ENCODE measurements at regions not wholly inside any gene's neighbourhood (a gene's known extent, or its start where the extent isn't known, plus 50 kb on each side); places are given as distances from the start of the nearest gene placed in this dataset.
"Not testable (repeated sequence)": the region's sequence is repeated elsewhere in the genome, so short reads cannot be mapped to it uniquely, and the experiment has no call there.

DNA sequence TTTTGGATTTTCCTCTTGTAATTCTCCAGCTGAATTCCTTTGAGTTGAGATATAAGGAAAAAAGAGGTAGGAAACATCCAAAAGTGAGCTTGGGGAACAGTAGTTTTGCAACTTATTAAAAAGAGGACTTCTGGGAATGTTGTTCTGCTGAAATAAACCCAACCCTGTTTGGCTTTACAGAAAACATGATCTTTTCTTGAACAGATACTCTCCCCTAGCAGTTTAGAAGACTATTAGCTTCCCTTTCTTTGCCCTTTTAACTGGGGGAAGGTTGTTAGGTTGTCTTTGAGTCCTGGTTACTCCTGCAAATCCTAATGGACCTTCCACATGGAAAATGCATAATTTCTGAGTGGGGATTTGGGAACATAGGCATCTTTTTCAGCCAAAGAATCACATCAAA, 168.7 kb upstream of the RPS23 start:
- Mint-ChIP-seq H3K27me3 (peaks cover 0 to 5% (median 3%) of the 10 kb centered on the region in 5 donors), H3K27ac (no peak overlapping the region), H3K9me3 (peaks cover 0 to 3% (median 0%) of the 10 kb centered on the region in 11 donors), H3K4me3 (no peak overlapping the region), H3K36me3 (no peaks in the 10 kb centered on the region), H3K4me1 (no peaks in the 10 kb centered on the region)
- intact Hi-C loops (cut with micrococcal nuclease) = no loop called here
- Histone ChIP-seq H3K36me3 (ENCODE audit: control insufficient read depth in 2 of 3, insufficient read depth in 3 of 3, low read length in 3 of 3) (no peaks in the 10 kb centered on the region), H3K4me1 (ENCODE audit: control insufficient read depth in 2 of 2, insufficient read depth in 2 of 2, low read length in 2 of 2) (no peaks in the 10 kb centered on the region), H3K9me3 (ENCODE audit: control insufficient read depth in 2 of 3, low read length in 3 of 3) (no peaks in the 10 kb centered on the region), H3K27me3 (ENCODE audit: control insufficient read depth in 2 of 2, insufficient read depth in 2 of 2, low read length in 2 of 2) (no peaks in the 10 kb centered on the region), H3K4me3 (ENCODE audit: low read length) (no peak overlapping the region), H3K27ac (ENCODE audit: low read depth, low read length) (no peak overlapping the region)
- DNase-seq (no peak), ATAC-seq (no peak)
- POLR2A ChIA-PET = no interaction called here
- CTCF ChIA-PET = no interaction called here

DNA sequence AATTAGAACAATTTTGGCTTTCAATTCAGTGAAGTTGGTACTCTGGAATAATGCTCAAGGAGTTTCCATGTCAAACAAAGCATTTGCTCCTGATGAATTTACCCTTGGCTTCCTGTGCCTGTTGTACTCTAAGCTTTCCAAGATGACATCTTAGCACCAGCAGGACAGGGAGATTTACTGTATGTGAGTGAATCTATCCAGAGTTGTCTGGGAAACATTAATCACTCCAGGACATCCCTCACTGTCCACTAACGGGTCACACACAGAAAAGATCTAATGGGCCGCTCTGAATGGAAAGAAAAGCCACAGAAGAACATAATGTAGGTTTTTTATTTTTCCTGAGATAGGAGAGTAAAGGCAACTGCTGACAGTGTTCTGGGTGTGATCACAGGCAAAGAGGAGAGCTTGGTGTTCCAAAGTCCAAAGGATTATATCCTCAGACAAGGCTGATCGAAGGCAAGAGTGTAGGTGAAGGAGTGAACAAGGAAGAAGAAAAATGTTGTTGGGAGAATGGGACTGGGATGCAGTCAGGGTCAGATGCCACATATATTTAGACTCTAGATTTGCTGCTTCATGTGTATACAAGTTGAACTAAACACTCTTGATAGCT, 167.7 kb upstream of the RPS23 start:
- ChIA-PET POLR2A (no interaction called here), CTCF (no interaction called here)
- Mint-ChIP-seq H3K4me3 (no peak overlapping the region), H3K27me3 (peaks cover 0 to 9% (median 4%) of the 10 kb centered on the region in 5 donors), H3K36me3 (peaks cover 0 to under 1% (median 0%) of the 10 kb centered on the region in 5 donors), H3K27ac (no peak overlapping the region), H3K9me3 (peaks cover 0 to 7% (median 0%) of the 10 kb centered on the region in 11 donors), H3K4me1 (no peaks in the 10 kb centered on the region)
- Histone ChIP-seq H3K36me3 (ENCODE audit: control insufficient read depth in 2 of 3, insufficient read depth in 3 of 3, low read length in 3 of 3) (no peaks in the 10 kb centered on the region), H3K4me3 (ENCODE audit: low read length) (no peak overlapping the region), H3K4me1 (ENCODE audit: control insufficient read depth in 2 of 2, insufficient read depth in 2 of 2, low read length in 2 of 2) (no peaks in the 10 kb centered on the region), H3K27me3 (ENCODE audit: control insufficient read depth in 2 of 2, insufficient read depth in 2 of 2, low read length in 2 of 2) (no peaks in the 10 kb centered on the region), H3K9me3 (ENCODE audit: control insufficient read depth in 2 of 3, low read length in 3 of 3) (no peaks in the 10 kb centered on the region), H3K27ac (ENCODE audit: low read depth, low read length) (no peak overlapping the region)
- ATAC-seq (no peak), DNase-seq (no peak)
- intact Hi-C loops (cut with micrococcal nuclease) = no loop called here

DNA sequence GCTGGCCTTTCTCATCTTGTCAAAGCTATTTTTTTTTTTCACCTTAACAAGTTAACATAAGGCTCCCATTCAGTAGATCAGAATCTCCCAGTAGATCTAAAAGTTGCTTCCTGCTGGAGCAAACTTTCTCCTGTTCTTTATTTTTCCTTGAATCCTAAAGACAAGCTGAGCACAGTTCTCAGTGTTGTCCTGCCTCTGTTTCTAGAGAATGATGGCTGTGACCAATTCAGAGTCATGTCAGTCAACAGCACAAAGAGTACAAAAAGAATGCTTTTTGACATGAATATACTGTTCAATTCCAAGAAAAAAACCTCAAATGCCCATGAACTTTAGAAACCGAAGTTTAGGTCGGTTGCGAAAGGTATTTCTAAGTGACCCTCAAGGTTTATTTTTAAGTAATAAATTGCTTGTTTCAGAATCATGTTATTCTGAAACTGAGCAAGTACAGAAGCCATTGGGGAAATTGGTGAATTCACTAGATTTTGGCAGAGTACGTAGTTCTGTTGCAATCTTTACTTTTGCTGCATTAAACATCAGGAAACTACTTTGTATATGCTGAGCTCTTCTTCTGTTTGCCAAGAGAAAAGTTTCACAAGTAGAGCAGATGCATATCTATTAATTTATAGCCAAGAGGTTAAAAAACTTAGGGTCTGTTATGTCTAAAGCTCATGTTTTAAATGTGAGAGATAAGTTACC, 161.7 kb upstream of the RPS23 start:
- intact Hi-C loops (cut with micrococcal nuclease) = no loop called here
- H3K4me3 ChIP-seq (ENCODE audit: low read length) = no peak overlapping the region

DNA sequence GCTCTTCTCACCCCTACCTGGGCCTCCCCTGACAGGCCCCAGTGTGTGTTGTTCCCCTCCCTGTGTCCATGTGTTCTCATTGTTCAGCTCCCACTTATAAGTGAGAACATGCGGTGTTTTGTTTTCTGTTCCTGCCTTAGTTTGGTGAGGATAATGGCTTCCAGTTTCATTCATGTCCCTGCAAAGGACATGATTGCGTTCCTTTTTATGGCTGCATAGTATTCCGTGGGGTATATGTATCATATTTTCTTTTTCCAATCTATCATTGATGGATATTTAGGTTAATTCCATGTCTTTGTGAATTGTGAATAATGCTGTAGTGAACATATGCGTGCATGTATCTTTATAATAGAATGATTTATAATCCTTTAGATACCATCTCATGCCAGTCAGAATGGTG, 159.4 kb upstream of the RPS23 start:
- H3K4me3 ChIP-seq (ENCODE audit: low read length); H3K36me3 ChIP-seq (ENCODE audit: control insufficient read depth in 2 of 3, insufficient read depth in 3 of 3, low read length in 3 of 3); H3K4me1 Mint-ChIP-seq; POLR2A ChIA-PET; intact Hi-C loops (cut with micrococcal nuclease); H3K27me3 ChIP-seq (ENCODE audit: control insufficient read depth in 2 of 2, insufficient read depth in 2 of 2, low read length in 2 of 2); H3K4me1 ChIP-seq (ENCODE audit: control insufficient read depth in 2 of 2, insufficient read depth in 2 of 2, low read length in 2 of 2); H3K9me3 ChIP-seq (ENCODE audit: control insufficient read depth in 2 of 3, low read length in 3 of 3); ATAC-seq; H3K36me3 Mint-ChIP-seq; H3K27ac ChIP-seq (ENCODE audit: low read depth, low read length); DNase-seq; CTCF ChIA-PET; H3K27ac Mint-ChIP-seq; H3K4me3 Mint-ChIP-seq: not testable (repeated sequence)
- Mint-ChIP-seq H3K9me3 (peaks cover 0 to 19% (median 3%) of the 10 kb centered on the region in 11 donors), H3K27me3 (peaks cover 0 to 22% (median 9%) of the 10 kb centered on the region in 5 donors)

More for the DNA sequence above, 161.7 kb upstream of the RPS23 start:
- peaks cover 0 to 2% (median 0%) of the 10 kb centered on the region in 7 donors for H3K4me1 Mint-ChIP-seq
- peaks cover 0 to 5% (median 4%) of the 10 kb centered on the region in 5 donors for H3K36me3 Mint-ChIP-seq
- ChIA-PET CTCF (no interaction called here), POLR2A (no interaction called here)
- DNase-seq (no peak), ATAC-seq (no peak)
- H3K4me3 Mint-ChIP-seq = no peak overlapping the region
- peaks cover 0 to 19% (median 0%) of the 10 kb centered on the region in 11 donors for H3K9me3 Mint-ChIP-seq
- Histone ChIP-seq H3K27ac (ENCODE audit: low read depth, low read length) (no peak overlapping the region), H3K27me3 (ENCODE audit: control insufficient read depth in 2 of 2, insufficient read depth in 2 of 2, low read length in 2 of 2) (no peaks in the 10 kb centered on the region), H3K4me1 (ENCODE audit: control insufficient read depth in 2 of 2, insufficient read depth in 2 of 2, low read length in 2 of 2) (no peaks in the 10 kb centered on the region), H3K36me3 (ENCODE audit: control insufficient read depth in 2 of 3, insufficient read depth in 3 of 3, low read length in 3 of 3) (no peaks in the 10 kb centered on the region), H3K9me3 (ENCODE audit: control insufficient read depth in 2 of 3, low read length in 3 of 3) (no peaks in the 10 kb centered on the region)
- peaks cover 0 to 27% (median 9%) of the 10 kb centered on the region in 5 donors for H3K27me3 Mint-ChIP-seq
- no peak overlapping the region for H3K27ac Mint-ChIP-seq

DNA sequence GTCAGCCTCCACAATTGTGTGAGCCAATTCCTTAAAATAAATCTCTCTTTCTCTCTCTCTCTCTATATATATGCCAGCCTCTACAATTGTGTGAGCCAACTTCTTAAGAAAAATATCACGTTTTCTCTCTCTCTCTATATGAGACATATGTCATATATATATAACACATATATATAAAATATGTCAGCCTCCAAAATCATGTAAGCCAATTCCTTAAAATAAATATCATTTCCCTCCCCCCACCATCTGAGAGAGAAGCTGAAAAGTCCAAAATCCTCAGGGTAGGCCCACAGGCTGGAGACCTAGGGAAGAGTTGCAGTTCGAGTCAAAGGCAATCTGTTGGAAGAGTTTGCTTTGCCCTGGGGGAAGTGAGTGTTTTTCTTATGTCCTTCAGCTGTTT, 158.1 kb upstream of the RPS23 start:
- intact Hi-C loops (cut with micrococcal nuclease) = no loop called here
- H3K27ac Mint-ChIP-seq = no peak overlapping the region
- no peak overlapping the region for H3K27ac ChIP-seq (ENCODE audit: low read depth, low read length)
- H3K36me3 Mint-ChIP-seq = peaks cover 0 to 5% (median 4%) of the 10 kb centered on the region in 5 donors
- ChIA-PET CTCF (no interaction called here), POLR2A (no interaction called here)
- peaks cover 0 to 2% (median 0%) of the 10 kb centered on the region in 7 donors for H3K4me1 Mint-ChIP-seq
- no peaks in the 10 kb centered on the region for H3K27me3 ChIP-seq (ENCODE audit: control insufficient read depth in 2 of 2, insufficient read depth in 2 of 2, low read length in 2 of 2)
- no peaks in the 10 kb centered on the region for H3K9me3 ChIP-seq (ENCODE audit: control insufficient read depth in 2 of 3, low read length in 3 of 3)
- DNase-seq = no peak
- H3K4me3 Mint-ChIP-seq = no peak overlapping the region
- H3K4me1 ChIP-seq (ENCODE audit: control insufficient read depth in 2 of 2, insufficient read depth in 2 of 2, low read length in 2 of 2) = no peaks in the 10 kb centered on the region
- H3K9me3 Mint-ChIP-seq = peaks cover 0 to 14% (median 3%) of the 10 kb centered on the region in 11 donors
- no peak for ATAC-seq
- H3K27me3 Mint-ChIP-seq = peaks cover 0 to 18% (median 8%) of the 10 kb centered on the region in 5 donors
- H3K4me3 ChIP-seq (ENCODE audit: low read length) = no peak overlapping the region
- H3K36me3 ChIP-seq (ENCODE audit: control insufficient read depth in 2 of 3, insufficient read depth in 3 of 3, low read length in 3 of 3) = no peaks in the 10 kb centered on the region

DNA sequence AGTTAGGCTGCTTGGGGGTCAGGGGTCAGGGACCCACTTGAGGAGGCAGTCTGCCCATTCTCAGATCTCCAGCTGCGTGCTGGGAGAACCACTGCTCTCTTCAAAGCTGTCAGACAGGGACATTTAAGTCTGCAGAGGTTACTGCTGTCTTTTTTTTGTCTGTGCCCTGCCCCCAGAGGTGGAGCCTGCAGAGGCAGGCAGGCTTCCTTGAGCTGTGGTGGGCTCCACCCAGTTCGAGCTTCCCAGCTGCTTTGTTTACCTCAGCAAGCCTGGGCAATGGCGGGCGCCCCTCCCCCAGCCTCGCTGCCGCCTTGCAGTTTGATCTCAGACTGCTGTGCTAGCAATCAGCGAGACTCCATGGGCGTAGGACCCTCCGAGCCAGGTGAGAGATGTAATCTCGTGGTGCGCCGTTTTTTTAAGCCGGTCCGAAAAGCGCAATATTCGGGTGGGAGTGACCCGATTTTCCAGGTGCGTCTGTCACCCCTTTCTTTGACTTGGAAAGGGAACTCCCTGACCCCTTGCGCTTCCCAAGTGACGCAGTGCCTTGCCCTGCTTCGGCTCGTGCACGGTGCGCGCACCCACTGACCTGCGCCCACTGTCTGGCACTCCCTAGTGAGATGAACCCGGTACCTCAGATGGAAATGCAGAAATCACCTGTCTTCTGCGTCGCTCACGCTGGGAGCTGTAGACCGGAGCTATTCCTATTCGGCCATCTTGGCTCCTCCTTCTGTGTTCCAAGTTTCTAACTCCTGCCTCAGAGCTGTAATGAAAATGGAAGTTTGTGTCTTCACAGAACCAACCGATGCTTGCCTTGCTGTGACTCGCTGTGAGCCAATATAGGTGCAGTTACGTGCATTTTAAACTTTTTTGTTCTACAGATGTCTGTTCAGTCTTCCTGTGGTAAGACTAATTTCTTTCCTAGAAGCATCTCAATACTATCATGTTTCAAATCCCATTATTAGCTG, 156.8 kb upstream of the RPS23 start:
- H3K4me3 ChIP-seq (ENCODE audit: low read length); intact Hi-C loops (cut with micrococcal nuclease); H3K27me3 ChIP-seq (ENCODE audit: control insufficient read depth in 2 of 2, insufficient read depth in 2 of 2, low read length in 2 of 2); H3K27ac Mint-ChIP-seq; H3K27ac ChIP-seq (ENCODE audit: low read depth, low read length); H3K4me1 ChIP-seq (ENCODE audit: control insufficient read depth in 2 of 2, insufficient read depth in 2 of 2, low read length in 2 of 2); ATAC-seq; H3K36me3 ChIP-seq (ENCODE audit: control insufficient read depth in 2 of 3, insufficient read depth in 3 of 3, low read length in 3 of 3); DNase-seq; H3K9me3 ChIP-seq (ENCODE audit: control insufficient read depth in 2 of 3, low read length in 3 of 3); POLR2A ChIA-PET; H3K36me3 Mint-ChIP-seq; H3K4me1 Mint-ChIP-seq; CTCF ChIA-PET: not testable (repeated sequence)
- H3K27me3 Mint-ChIP-seq = peaks cover 0 to 17% (median 8%) of the 10 kb centered on the region in 5 donors
- peak overlapping the region in 1 of 10 donors; percentile 61 for H3K4me3 Mint-ChIP-seq
- H3K9me3 Mint-ChIP-seq = peaks cover 0 to 10% (median 3%) of the 10 kb centered on the region in 11 donors
